ENCODE measurements at regions not wholly inside any gene's neighbourhood (a gene's known extent, or its start where the extent isn't known, plus 50 kb on each side); places are given as distances from the start of the nearest gene placed in this dataset.

DNA sequence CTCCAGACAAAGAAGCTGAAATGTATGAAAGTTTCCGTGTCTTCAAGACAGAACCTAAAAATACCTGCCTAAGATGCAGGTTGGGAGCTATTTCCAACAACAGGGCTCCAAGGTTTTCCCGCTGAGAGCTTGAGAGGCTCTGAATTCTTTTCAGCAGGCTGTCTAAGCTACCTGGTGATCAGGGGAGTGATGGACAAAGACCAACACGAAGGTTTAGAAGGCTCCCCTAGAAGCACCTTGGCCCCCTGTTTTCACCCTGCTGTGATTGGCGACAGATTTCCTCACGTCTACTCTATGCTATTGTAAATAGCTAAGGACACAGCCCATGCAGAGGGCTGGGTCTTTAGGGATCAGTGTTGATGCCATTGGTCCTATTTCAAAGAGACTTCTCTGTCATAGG, 275.2 kb upstream of the SALL1 start:
- no peak for DNase-seq (ENCODE audit: low spot score)

DNA sequence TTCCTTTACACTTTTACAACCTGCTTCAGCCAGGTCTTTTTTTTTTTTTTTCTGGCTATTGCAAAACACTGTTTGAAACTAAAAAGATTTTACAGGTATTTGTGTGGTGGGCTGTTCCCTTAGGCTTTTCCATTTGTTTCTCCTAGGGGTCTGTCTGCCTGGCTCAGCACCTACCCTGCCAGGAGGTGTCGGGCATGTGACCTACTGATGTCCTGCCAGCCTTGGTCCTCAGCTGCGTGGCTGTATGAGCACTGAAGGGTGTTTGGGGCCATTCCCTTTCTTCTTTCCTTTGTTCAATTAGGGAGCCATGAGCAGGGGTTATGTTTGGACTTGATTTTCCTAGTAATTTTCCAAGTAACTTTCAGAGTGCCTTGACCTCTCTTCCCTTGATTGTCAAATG, 269.2 kb upstream of the SALL1 start:
- no peak for DNase-seq (ENCODE audit: low spot score)

DNA sequence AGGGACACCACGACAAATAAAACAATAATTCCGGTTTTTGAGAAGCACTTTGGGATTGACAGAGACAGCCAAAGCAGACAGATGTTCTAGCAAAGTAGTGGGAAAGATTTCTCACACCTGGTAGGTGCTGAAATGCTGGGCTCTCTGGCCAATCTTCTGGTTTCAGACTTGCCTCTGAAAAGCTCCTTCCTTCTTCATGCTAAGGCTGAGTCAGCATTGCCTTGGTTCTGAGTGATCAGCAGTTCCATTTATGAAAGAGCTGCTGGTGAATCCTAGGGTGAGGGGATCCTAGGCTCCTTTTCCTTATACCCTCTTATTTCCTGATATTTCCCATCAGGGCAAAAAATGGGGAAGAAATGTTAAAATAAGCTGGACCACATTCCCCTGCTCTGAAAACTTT, 268.7 kb upstream of the SALL1 start:
- DNase-seq (ENCODE audit: low spot score): no peak

DNA sequence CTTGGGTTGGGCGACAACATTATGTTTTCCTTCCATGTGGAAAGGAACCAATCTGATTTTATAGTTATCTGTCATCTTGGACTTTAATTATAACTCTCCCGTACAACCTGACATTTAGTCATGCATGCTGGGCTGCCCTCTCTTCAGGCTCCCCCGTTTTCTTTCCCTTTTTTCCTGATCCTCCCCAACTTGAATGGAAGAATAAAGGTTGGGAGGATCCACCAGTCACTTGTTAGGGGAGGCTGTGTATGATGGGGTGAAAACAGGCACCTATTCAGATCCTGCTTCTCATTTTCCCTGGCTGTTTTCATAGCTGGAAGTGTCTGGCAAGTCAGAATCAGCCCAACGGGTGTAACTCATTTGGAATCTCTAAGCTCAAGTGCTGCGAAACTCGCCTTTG, 267.2 kb upstream of the SALL1 start:
- no peak for DNase-seq (ENCODE audit: low spot score)

DNA sequence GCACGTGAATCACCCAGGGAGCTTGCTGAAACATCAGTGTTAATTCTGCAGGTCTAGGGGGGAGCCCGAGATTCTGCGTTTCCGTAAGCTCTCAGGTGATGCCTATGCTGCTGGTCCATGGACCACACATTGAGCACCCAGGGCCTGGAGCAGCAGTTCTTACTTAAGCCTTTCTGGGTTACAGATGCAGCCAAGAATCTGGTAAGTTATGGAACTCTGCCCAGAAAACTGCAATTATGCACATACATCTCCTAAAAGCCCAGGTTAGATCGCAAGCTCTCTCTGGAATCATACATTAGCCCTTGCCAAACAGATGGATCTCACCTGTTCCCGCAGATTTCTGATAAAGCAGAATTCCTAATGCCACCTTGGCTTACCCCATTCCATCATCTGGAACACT, 265.9 kb upstream of the SALL1 start:
- no peak for DNase-seq (ENCODE audit: low spot score)

DNA sequence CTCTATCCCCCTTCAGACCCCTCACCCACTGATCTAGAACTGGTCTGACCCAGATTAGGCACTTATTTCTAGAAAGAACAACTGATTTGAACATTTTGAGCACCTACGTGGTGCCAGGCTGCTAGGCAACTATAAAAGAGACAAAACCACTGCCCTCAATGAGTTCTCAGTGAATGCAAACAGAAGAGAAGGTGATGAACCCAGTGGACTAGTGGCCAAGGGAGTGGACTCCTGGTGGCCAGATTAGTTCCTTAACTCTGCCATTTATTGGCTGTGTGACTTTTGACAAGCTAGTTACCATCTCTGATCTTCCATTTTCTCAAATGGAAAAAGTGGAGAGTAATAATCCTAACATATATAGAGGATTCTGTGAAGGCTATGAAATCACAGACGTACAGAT, 259.1 kb upstream of the SALL1 start:
- no peak for DNase-seq (ENCODE audit: low spot score)

DNA sequence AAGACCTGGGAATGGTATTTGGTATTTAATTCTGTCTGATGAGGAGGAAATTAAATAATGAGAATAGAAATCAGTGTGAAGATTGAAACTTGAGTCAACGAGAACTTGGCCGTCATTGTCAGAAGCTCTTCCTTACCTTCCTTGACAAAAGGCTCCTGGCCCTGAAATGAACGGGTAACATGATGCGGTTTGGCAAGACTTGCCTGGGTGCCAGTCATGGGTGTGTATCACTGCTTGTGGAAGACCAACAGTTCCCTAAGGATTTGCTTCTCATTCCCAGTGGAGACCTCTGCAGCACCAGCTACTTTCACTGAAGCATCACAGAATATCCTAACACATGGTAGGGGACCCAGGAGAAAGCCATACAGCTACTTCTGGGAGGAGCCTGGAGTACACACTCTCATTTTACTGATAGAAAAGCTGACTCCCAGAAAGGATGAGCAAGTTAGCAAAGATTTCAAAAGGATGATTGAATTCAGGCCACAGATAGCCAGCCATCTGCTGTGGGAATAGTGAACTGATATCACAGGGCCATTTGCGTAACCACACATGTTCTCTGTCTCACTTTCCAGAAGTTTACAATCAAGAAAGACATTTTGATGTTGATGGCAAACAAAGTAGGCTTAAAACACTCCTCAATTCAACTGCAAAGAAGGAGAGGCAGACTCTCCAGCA, 258.1 kb upstream of the SALL1 start:
- peak; percentile 33 for DNase-seq (ENCODE audit: low spot score)

DNA sequence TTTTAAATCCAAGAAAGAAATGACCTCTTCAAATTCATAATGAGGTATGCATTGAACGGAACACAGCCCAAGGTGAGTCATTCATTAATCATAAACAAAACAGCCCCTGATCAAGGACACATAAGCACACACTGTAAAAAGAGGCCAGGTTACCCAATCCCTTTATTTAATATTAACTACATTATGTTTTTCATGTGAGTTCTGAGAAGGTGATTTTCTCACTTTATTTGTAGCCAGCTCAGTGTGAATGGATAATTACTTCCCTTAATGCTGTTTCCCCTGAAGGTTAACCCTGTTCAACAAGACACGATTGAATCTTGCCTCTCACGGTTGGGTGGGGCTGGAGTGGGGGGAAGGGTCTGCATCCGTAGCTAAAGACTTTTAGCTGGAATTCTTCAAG, 257.3 kb upstream of the SALL1 start:
- no peak for DNase-seq (ENCODE audit: low spot score)

DNA sequence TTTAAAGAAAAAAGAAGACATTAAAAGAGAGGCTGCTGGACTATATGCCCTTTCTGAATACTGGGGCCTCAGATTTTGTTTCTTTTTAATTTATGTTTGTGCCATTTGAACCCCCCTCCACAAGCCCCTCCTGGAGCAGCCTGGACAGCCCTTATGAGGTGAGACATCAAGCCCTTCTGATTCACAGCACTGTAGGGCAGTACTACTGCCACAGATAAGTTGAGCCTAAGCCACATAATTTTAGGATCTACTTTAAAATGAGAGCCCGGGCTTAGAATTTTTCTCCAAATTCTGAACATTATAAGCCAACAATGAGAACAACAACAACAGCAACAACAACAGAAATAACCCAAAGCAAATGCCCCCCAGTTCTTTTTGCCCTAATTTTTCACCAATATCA, 256.9 kb upstream of the SALL1 start:
- DNase-seq (ENCODE audit: low spot score): no peak

DNA sequence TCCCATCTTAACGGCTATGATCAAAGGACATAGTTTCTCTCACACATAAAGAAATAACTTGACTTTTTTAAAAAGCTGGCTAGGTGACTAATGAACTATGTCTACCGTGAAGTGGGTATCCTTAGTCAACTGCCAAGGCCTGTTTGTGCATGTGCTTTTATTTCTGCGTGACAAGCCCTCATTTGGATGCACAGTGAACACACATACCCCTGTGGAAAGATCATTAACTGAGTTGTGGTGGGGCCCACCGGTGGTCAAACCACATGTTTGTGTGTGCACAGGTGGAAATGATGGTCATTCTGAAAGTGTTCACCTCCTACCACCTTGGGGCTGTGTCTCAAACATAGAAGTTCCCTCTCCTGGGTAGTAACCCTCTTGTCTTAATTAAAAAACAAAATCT, 256.1 kb upstream of the SALL1 start:
- DNase-seq (ENCODE audit: low spot score): no peak

DNA sequence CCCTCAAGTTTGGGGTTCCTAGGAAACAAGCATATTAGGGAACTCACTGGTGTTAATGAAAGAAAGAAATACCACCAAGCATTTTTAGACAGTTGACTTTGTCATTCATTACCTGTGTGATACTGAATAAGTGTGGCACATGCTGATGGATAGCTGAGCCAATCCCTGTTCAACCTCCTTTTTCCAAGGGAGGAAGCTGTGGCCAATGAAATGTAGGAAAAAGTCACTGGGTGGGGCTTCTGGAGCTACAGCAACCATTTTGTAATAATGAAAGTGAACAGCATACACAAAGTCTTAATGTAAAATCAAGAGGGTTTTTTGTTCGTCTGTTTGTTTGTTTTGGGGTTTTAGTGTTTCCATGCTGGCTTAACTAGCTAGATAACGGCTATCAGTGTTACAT, 254.3 kb upstream of the SALL1 start:
- no peak for DNase-seq (ENCODE audit: low spot score)

DNA sequence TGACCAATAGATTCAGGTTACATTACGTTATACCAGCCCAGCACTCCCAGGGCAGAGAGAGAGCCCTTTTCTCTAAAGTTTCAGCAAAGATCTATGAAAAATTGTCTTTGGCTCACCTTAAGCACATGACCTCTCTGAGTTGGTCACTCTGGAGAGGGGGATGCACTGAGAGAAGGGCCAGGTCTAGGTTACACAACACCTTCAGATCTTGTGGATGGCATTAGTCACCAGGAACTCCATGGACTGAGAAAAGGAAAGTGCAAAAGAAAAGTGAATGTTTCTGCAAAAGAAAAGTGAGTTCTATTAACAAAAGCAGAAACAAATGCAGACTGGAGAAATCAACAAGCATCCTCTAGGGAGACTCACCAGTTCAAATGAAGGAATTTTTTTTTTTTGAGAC, 253.3 kb upstream of the SALL1 start:
- no peak for DNase-seq (ENCODE audit: low spot score)

DNA sequence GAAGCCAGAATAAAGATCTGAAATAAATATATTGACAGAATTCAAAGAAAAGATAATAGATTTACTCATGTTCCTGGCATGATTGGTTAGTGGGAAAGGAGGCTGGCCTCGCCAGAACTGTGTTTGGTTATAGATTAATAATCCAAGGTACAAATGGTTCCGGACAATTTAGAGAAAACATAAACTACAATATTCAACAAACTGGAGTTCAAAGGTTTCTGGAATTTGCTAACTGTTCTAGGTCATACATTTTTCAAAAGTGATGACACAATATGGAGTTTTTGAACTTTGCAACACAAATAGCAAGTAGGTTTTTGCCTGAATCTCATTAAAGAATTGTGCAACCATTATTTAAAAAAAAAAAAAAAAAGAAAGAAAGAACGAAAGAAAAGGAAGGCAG, 251.7 kb upstream of the SALL1 start:
- DNase-seq (ENCODE audit: low spot score): peak; percentile 20

DNA sequence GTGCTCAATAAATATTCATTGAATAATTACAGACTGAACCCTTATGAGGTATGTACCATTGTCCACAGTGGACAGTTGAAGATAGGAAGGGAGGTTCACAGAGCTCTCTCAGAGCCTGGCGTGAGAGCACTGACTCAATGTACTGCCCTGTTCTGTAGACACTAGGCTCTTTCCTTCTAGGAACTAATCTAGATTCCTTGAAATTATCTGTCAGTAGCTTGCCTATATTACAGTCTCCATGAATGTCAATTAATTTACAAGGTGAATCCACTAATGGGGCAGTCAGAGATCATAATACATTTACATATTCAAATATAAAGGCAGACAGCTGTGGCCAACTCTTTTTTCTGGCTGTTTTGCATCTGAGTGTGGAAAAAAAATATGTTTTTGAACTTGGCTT, 251.2 kb upstream of the SALL1 start:
- DNase-seq (ENCODE audit: low spot score): no peak

DNA sequence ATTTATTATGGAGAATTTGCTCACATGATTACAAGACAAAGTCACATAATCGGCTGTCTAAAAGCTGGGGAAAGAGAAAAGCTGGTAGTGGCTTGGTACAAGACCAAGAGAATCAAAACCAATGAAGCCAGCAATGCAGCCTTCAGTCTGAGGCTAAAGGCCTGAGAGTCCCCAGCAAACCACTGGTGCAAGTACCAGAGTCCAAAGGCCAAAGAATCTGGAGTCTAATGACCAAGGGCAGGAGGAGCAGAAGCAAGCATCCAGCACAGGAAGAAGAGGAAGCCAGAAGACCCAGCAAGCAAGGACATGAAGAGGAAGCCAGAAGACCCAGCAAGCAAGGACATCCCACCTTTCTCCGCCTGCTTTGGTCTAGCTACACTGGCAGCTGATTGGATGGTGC, 250.6 kb upstream of the SALL1 start:
- no peak for DNase-seq (ENCODE audit: low spot score)

DNA sequence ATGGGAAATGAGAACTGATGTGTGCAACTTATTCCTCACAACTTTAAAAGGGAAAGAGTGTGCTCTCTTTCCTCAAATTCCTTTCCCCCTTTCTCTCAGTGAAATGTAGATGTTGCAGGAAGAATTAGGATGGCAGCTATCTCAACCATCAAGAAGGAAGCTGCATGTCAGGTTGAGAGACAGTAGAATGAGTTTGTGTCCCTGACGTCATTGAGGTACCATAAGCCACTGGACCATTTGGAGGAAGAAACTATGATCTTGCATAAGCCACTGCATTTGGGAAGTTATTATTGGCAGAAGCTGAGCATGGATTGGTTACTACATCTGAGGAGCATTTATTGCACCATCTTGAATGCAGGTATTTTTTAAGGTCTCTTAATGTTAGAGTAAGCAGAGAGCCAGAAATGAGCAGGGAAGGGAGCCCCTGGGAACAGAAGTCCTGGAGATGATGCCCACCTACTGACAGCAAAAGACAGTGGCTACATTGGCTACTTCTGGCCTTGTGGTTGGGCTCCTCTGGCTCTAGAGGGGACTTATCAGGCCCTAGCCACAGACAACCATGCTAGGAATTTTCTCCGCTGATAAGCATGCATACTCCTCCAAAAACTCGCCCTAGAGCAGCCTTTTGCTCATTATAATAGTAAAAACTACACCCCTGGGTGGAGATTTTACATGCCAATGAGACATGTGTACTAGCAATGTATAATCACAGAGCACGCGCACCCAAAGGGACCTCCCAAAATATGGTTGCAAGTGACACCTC, 249.0 kb upstream of the SALL1 start:
- DNase-seq (ENCODE audit: low spot score): no peak

DNA sequence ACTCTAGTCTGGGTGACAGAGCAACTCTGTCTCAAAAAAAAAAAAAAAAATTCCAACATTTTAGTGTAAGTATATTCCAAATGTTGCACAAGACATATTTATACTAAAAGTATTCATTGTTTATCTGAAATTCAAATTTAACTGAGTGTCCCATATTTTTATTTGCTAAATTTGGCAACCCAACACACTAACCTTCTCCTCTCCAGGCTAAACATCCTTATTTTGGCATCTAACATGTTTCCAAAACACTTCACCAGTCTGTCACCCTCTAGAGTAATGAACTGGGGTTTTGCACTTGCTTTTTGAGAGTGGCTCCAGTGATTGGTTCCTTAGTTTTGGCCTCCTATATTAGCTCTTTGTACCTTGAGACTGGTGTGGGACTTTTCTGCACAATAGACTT, 243.4 kb upstream of the SALL1 start:
- no peak for DNase-seq (ENCODE audit: low spot score)

DNA sequence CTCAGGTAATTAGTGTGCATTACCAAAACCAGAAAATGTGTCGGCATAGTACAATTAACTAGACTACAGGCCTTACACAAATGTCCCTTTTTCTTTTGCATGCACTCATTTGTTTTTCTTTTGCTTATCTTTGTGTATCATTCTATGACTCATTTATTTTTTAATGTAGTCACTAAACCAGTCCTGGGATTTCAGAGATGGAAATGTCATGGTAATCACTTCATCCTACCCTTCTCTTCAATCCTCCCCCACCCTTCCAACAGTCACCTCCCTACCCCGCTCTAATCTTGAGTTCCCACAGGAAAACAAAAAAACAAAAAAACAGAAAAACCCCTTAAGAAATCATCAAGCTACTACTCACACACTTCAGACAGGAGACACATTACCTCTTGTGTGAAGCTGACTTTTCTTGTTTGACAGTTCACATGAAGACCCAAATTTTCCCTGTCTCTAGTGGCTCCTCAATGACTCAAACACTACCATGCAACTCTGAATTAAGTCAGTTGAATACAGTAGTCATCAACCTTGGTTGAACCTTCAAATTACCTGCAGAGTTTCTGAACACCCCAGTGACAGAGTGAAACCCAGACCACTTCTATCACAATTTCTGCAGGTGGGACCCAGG, 242.4 kb upstream of the SALL1 start:
- no peak for DNase-seq (ENCODE audit: low spot score)

DNA sequence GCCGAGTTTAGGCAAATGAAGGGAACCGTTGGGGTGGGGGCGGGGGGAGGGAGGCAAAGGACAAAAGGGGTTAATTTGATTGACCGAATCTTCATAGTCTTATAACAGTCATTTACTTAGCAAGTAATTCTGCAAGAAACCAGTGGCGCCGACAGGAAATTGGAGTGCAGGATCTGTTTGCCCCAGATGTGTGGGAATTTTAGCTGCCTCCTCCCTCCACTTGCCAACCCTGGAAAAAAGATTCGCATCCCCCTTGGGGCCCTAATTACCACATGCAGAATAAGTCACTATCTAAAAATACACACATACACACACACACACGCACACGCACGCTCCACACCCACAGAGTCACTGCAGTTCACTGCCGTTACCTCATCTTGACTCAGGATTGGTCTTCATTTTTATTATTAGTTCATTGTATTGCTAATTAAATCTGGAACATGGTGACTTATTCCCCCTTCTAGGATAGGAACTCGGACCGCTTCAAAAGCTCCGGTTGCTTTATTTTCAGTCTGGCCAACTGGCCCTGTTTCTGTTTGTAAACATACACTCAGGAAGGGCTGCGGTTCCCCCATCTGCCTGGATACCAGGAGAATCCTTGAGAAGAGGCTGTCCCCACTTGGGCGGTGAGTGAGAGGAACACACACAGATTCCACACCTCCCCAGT, 241.6 kb upstream of the SALL1 start:
- peak; percentile 70 for DNase-seq (ENCODE audit: low spot score)

DNA sequence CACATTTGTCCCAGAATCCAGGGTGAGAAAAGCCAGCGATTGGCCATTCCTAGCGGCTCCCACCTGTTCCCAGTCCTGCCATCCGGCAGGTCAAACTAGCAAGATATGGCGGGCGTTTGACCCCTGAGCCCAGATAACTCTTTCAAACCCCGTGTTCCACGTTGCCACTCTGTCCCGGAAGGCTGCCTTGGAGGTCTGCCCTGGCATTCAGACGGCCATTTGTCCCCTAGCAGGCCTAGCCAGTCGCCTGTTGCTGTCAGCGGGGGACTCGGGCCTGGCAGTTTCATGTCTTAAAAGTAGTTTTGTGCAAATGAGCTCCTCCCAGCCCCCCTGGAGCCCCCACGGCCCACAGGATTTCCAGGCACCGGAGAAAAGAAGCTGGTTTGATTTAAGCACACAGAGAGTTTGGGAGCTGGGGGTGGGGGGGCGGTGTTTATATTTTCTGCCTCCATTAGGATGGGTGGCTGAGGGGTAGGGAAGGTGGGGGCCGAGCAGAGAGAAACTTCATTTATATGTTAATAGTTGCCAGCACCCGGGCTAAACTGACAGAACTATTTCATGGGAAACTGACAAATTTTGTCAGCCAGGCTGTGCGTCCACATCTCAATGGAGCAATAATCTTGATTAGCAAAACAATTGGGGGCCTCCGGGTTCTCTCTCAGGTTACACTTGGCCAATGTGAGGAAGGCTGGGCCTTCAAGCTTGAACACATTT, 240.9 kb upstream of the SALL1 start:
- no peak for DNase-seq (ENCODE audit: low spot score)

DNA sequence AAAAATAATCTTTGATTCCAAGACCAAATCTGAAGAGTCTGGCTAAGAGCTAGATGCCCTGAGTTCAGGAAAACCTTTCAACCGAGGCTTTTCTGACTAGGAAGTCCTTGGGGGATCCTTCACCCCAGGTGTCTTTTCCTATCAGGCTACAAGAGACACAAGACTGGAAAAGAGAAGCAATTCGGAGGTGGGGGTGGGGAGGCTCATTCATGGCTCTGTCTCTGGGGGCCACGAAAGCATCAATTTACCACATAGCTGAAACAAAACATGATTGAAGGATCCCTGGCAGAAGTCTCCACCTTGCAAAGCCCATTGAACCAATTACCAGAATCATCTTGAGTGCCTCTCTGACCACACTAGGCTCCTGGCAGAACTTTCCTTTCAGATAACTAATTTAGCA, 239.8 kb upstream of the SALL1 start:
- no peak for DNase-seq (ENCODE audit: low spot score)

DNA sequence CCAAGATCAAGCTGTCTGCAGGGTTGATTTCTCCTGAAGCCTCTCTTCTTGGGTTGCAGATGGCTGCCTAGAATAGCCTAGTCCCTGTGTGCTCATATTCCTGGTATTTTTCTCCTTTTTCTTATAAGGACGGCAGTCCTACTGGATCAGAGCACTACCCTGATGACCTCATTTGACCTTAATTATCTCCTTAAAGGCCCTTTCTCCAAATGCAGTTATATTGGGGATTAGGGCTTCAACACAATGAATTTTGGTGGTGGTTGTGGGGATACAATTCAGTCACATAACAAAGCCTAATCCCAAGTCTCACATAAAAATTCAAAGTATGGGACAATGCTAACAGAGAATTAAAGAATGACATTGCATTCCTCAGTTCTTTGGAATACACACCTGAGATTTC, 238.8 kb upstream of the SALL1 start:
- no peak for DNase-seq (ENCODE audit: low spot score)
